HL-60 (cell line): ENCODE measurements at regions not wholly inside any gene's neighbourhood (a gene's known extent, or its start where the extent isn't known, plus 50 kb on each side); places are given as distances from the start of the nearest gene placed in this dataset.

Experiments used
- DNase-seq, 2 experiments: peaks; one replicate each; pipeline ENCODE4 v3.0.0-alpha.2; 2010 to 2020; ENCODE audit warnings: low read depth in 1 of 2, low spot score in 1 of 2
- H3K27ac ChIP-seq: fragments of 250-450 bp; sonication (Bioruptor Pico); replicated peaks from 2 replicates; pipeline ENCODE4 v1.5.1; 2020; ENCODE audit warnings: mild to moderate bottlenecking, moderate library complexity
- H3K27me3 ChIP-seq: fragments of 250-450 bp; sonication (Bioruptor Pico); 2 replicates; pipeline ENCODE4 v1.5.1; 2021; ENCODE audit warnings: mild to moderate bottlenecking, moderate library complexity; ENCODE audit not compliant: insufficient read depth, poor library complexity, severe bottlenecking
- H3K4me3 ChIP-seq: replicated peaks from 2 replicates; pipeline ENCODE4 v1.5.1; 2011; ENCODE audit warnings: mild to moderate bottlenecking, control low read depth, low read length; ENCODE audit not compliant: insufficient read depth
- CTCF ChIP-seq: IDR thresholded peaks from one replicate; pipeline ENCODE4 v1.5.1; 2011; ENCODE audit warnings: low read length, control low read depth, inconsistent platforms; ENCODE audit not compliant: insufficient read depth
- GABPA ChIP-seq: IDR thresholded peaks from 2 replicates; pipeline ENCODE4 v1.6.1; 2012; ENCODE audit warnings: low read depth
- POLR2AphosphoS5 ChIP-seq: IDR thresholded peaks from 2 replicates; pipeline ENCODE4 v1.6.1; 2012; ENCODE audit warnings: low read depth
- REST ChIP-seq: IDR thresholded peaks from 2 replicates; pipeline ENCODE4 v1.6.1; 2012; ENCODE audit warnings: low read depth; ENCODE audit not compliant: insufficient replicate concordance
- SPI1 ChIP-seq: IDR thresholded peaks from 2 replicates; pipeline ENCODE4 v1.6.1; 2012; ENCODE audit warnings: low read depth, mild to moderate bottlenecking, borderline replicate concordance

GRCh38 chr6:104500265-104500664, 359.5 kb downstream of the HACE1 start:
- no peak for TF ChIP-seq CTCF
- TF ChIP-seq SPI1, result no peak
- no peak for TF ChIP-seq GABPA
- TF ChIP-seq POLR2AphosphoS5, result no peak
- no peak for TF ChIP-seq REST
- DNase-seq, result no peak
- Histone ChIP-seq H3K27me3 (no peaks in the 10 kb centered on the region), H3K27ac (no peak overlapping the region), H3K4me3 (no peak overlapping the region)

- Histone ChIP-seq H3K27me3 (peaks cover 2% of the 10 kb centered on the region), H3K27ac (no peak overlapping the region), H3K4me3 (no peak overlapping the region)
- DNase-seq, result no peak
- TF ChIP-seq SPI1 (no peak), REST (no peak), GABPA (no peak), CTCF (no peak), POLR2AphosphoS5 (no peak)
Observed at GRCh38 chr6:104486035-104486434, 373.7 kb downstream of the HACE1 start.

GRCh38 chr6:104484626-104485025, 375.1 kb downstream of the HACE1 start:
- no peak overlapping the region for H3K4me3 ChIP-seq
- DNase-seq, result no peak
- TF ChIP-seq GABPA, result no peak
- no peak for TF ChIP-seq CTCF
- TF ChIP-seq REST, result no peak
- peaks cover 2% of the 10 kb centered on the region for H3K27me3 ChIP-seq
- no peak overlapping the region for H3K27ac ChIP-seq
